ENCODE measurements at regions not wholly inside any gene's neighbourhood (a gene's known extent, or its start where the extent isn't known, plus 50 kb on each side); places are given as distances from the start of the nearest gene placed in this dataset.

DNA sequence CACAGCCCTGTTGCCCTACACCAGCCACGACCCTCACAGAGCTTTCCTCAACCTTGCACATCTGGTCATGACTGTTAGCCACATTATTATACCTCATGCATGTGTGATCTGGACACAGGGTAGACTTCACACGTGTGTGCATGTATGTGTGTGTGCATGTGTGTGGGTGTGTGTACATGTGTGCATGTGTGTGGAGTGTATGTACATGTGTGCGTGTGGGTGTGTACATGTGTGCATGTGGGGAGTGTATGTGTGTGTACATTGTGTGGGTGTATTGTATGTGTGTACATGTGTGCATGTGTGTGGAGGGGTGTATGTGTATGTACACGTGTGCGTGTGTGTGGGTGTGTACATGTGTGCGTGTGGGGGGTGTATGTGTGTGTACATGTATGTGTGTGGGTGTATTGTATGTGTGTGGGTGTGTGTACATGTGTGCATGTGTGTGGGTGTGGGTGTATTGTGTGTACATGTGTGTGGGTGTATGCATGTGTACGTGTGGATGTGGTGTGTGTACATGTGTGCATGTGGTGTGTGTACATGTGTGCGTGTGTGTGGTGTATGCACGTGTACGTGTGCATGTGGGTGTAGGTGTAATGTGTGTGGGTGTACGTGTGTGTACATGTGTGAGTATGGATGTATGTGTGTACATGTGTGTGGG is 130.2 kb downstream of the C16orf95 start:
- H3K9me3 ChIP-seq (ENCODE audit: control insufficient read depth, low read length): peaks cover 23% of the 10 kb centered on the region
- WGBS, 2 experiments (ENCODE audit: insufficient coverage in 1 of 2, insufficient read length in 1 of 2): 61 to 76% methylated on average over 6 to 11 of the region's 11 CpGs
- H3K36me3 Mint-ChIP-seq (ENCODE audit: low read depth): no peaks in the 10 kb centered on the region

GRCh38 chr16:87188104-87188503 is 129.1 kb downstream of the C16orf95 start:
- no peak for DNase-seq
- Mint-ChIP-seq H3K4me3 (no peak overlapping the region), H3K36me3 (ENCODE audit: low read depth) (no peaks in the 10 kb centered on the region), H3K4me1 (peaks cover 4% of the 10 kb centered on the region), H3K9me3 (peaks cover 16% of the 10 kb centered on the region), H3K27me3 (ENCODE audit: insufficient read depth) (no peaks in the 10 kb centered on the region), H3K27ac (no peak overlapping the region)
- H3K9ac ChIP-seq (ENCODE audit: extremely low read depth, low read length, poor library complexity, severe bottlenecking): no peak overlapping the region
- TF ChIP-seq, protein P1, sequence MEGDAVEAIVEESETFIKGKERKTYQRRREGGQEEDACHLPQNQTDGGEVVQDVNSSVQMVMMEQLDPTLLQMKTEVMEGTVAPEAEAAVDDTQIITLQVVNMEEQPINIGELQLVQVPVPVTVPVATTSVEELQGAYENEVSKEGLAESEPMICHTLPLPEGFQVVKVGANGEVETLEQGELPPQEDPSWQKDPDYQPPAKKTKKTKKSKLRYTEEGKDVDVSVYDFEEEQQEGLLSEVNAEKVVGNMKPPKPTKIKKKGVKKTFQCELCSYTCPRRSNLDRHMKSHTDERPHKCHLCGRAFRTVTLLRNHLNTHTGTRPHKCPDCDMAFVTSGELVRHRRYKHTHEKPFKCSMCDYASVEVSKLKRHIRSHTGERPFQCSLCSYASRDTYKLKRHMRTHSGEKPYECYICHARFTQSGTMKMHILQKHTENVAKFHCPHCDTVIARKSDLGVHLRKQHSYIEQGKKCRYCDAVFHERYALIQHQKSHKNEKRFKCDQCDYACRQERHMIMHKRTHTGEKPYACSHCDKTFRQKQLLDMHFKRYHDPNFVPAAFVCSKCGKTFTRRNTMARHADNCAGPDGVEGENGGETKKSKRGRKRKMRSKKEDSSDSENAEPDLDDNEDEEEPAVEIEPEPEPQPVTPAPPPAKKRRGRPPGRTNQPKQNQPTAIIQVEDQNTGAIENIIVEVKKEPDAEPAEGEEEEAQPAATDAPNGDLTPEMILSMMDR (conservative IDR thresholded peaks at IDR 0.05): no peak
- no peaks in the 10 kb centered on the region for H3K27me3 ChIP-seq (ENCODE audit: control insufficient read depth, insufficient read depth, low read length, poor library complexity, severe bottlenecking)
- 96 to 100% methylated on average over 3 to 8 of the region's 8 CpGs for WGBS, 2 experiments (ENCODE audit: insufficient coverage in 1 of 2, insufficient read length in 1 of 2)
- H3K36me3 ChIP-seq (ENCODE audit: control insufficient read depth, insufficient read depth, low read length): no peaks in the 10 kb centered on the region
- peaks cover 23% of the 10 kb centered on the region for H3K9me3 ChIP-seq (ENCODE audit: control insufficient read depth, low read length)
- no peak overlapping the region for H3K4me3 ChIP-seq (ENCODE audit: low read length)
- no peaks in the 10 kb centered on the region for H3K4me1 ChIP-seq (ENCODE audit: control insufficient read depth, insufficient read depth, low read length)
- no peak overlapping the region for H3K27ac ChIP-seq (ENCODE audit: low read depth, low read length)

More for the DNA sequence above, 130.2 kb downstream of the C16orf95 start:
- Histone ChIP-seq H3K4me3 (ENCODE audit: low read length) (no peak overlapping the region), H3K27ac (ENCODE audit: low read depth, low read length) (no peak overlapping the region), H3K9ac (ENCODE audit: extremely low read depth, low read length, poor library complexity, severe bottlenecking) (no peak overlapping the region), H3K36me3 (ENCODE audit: control insufficient read depth, insufficient read depth, low read length) (no peaks in the 10 kb centered on the region), H3K4me1 (ENCODE audit: control insufficient read depth, insufficient read depth, low read length) (no peaks in the 10 kb centered on the region), H3K27me3 (ENCODE audit: control insufficient read depth, insufficient read depth, low read length, poor library complexity, severe bottlenecking) (no peaks in the 10 kb centered on the region)
- H3K27me3 Mint-ChIP-seq (ENCODE audit: insufficient read depth): no peaks in the 10 kb centered on the region
- H3K4me1 Mint-ChIP-seq: peaks cover 4% of the 10 kb centered on the region
- H3K27ac Mint-ChIP-seq: no peak overlapping the region
- DNase-seq: no peak
- H3K4me3 Mint-ChIP-seq: no peak overlapping the region
- H3K9me3 Mint-ChIP-seq: peaks cover 16% of the 10 kb centered on the region
- TF ChIP-seq, protein P1 (conservative IDR thresholded peaks at IDR 0.05): no peak

GRCh38 chr16:87189426-87189825 is 127.8 kb downstream of the C16orf95 start:
- TF ChIP-seq, protein P1 (conservative IDR thresholded peaks at IDR 0.05): no peak
- Histone ChIP-seq H3K9me3 (ENCODE audit: control insufficient read depth, low read length) (peaks cover 23% of the 10 kb centered on the region), H3K27ac (ENCODE audit: low read depth, low read length) (no peak overlapping the region), H3K27me3 (ENCODE audit: control insufficient read depth, insufficient read depth, low read length, poor library complexity, severe bottlenecking) (no peaks in the 10 kb centered on the region), H3K36me3 (ENCODE audit: control insufficient read depth, insufficient read depth, low read length) (no peaks in the 10 kb centered on the region), H3K4me3 (ENCODE audit: low read length) (no peak overlapping the region), H3K9ac (ENCODE audit: extremely low read depth, low read length, poor library complexity, severe bottlenecking) (no peak overlapping the region), H3K4me1 (ENCODE audit: control insufficient read depth, insufficient read depth, low read length) (no peaks in the 10 kb centered on the region)
- Mint-ChIP-seq H3K9me3 (peaks cover 14% of the 10 kb centered on the region), H3K4me3 (no peak overlapping the region), H3K4me1 (peaks cover 4% of the 10 kb centered on the region), H3K27me3 (ENCODE audit: insufficient read depth) (no peaks in the 10 kb centered on the region), H3K27ac (no peak overlapping the region), H3K36me3 (ENCODE audit: low read depth) (no peaks in the 10 kb centered on the region)
- DNase-seq: no peak
- WGBS, 2 experiments (ENCODE audit: insufficient coverage in 1 of 2, insufficient read length in 1 of 2): 95% methylated on average over 5 to 8 of the region's 8 CpGs

Measured in endodermal cell (in vitro differentiated cells).